ENCODE measurements at regions not wholly inside any gene's neighbourhood (a gene's known extent, or its start where the extent isn't known, plus 50 kb on each side); places are given as distances from the start of the nearest gene placed in this dataset.

DNA sequence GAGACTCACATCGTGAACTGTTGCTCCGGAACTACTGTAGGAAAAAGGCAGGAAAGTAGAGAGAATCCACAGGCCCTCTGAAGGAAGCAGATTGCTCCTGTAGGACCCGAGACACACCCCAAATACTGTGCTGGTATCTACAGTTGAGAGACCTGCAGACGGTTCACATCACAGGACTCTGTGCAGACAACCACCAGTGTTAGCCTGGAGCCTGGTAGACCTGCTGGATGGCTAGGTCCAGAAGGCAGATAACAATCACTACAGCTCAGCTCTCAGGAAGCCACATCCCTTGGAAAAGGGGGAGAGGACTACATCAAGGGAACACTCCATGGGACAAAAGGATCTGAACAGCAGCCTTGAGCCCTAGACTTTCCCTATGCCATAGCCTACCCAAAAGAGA is 311.8 kb upstream of the PRKCQ start:
- H4K20me1 ChIP-seq (ENCODE audit: insufficient read depth, poor library complexity, severe bottlenecking), result no peaks in the 10 kb centered on the region
- no peaks in the 10 kb centered on the region for H3K9me3 ChIP-seq (ENCODE audit: low read depth)
- no peak overlapping the region for H3K4me3 ChIP-seq
- no peaks in the 10 kb centered on the region for H3K27me3 ChIP-seq
- no peak for DNase-seq (ENCODE audit: low spot score)
- no peaks in the 10 kb centered on the region for H3K4me1 ChIP-seq (ENCODE audit: insufficient read depth)
- no peak overlapping the region for H3K4me2 ChIP-seq
- no peak overlapping the region for H3K27ac ChIP-seq
- no peaks in the 10 kb centered on the region for H3K36me3 ChIP-seq (replicated peaks; ENCODE audit: insufficient read depth, low read depth)
- no peak overlapping the region for H2AFZ ChIP-seq
- H3K9me2 ChIP-seq (replicated peaks; ENCODE audit: insufficient read depth), result no peaks in the 10 kb centered on the region
- 84% methylated on average over 4 of the region's 4 CpGs for WGBS (ENCODE audit: low lambda C conversion rate, missing lambda C conversion rate)
- no peaks in the 10 kb centered on the region for H3K79me2 ChIP-seq
- TF ChIP-seq EZH2phosphoT487 (IDR thresholded peaks at IDR 0.05; ENCODE audit: low read depth, severe bottlenecking, unreplicated experiment), result no peak
- TF ChIP-seq, protein P1, sequence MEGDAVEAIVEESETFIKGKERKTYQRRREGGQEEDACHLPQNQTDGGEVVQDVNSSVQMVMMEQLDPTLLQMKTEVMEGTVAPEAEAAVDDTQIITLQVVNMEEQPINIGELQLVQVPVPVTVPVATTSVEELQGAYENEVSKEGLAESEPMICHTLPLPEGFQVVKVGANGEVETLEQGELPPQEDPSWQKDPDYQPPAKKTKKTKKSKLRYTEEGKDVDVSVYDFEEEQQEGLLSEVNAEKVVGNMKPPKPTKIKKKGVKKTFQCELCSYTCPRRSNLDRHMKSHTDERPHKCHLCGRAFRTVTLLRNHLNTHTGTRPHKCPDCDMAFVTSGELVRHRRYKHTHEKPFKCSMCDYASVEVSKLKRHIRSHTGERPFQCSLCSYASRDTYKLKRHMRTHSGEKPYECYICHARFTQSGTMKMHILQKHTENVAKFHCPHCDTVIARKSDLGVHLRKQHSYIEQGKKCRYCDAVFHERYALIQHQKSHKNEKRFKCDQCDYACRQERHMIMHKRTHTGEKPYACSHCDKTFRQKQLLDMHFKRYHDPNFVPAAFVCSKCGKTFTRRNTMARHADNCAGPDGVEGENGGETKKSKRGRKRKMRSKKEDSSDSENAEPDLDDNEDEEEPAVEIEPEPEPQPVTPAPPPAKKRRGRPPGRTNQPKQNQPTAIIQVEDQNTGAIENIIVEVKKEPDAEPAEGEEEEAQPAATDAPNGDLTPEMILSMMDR (IDR thresholded peaks at IDR 0.05; ENCODE audit: poor library complexity), result no peak
- no peak for TF ChIP-seq EZH2 (IDR thresholded peaks at IDR 0.05; ENCODE audit: borderline replicate concordance)

DNA sequence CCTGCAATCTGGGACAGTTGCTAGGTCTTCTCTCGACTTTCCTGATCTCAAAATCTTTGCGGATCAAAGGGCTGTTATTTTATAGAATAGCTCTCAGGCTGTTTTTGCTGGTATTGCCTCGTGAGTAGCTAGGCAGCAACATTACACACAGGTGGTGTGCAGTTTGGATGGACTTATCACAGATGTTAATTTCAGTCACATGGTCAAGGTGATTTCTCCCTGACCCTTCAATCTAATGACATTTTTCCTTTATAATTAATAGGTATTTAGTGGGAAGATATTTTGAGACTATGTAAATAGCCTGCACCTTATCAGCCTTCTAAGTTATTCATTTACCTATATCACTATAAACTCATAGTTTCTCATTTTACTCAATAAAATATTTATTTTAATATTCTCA is 309.6 kb upstream of the PRKCQ start:
- Histone ChIP-seq H3K4me1 (ENCODE audit: insufficient read depth) (no peaks in the 10 kb centered on the region), H3K9me3 (ENCODE audit: low read depth) (no peaks in the 10 kb centered on the region), H2AFZ (no peak overlapping the region), H3K27ac (no peak overlapping the region), H3K27me3 (no peaks in the 10 kb centered on the region), H3K79me2 (no peaks in the 10 kb centered on the region), H3K36me3 (replicated peaks; ENCODE audit: insufficient read depth, low read depth) (no peaks in the 10 kb centered on the region), H4K20me1 (ENCODE audit: insufficient read depth, poor library complexity, severe bottlenecking) (no peaks in the 10 kb centered on the region), H3K4me3 (no peak overlapping the region), H3K4me2 (no peak overlapping the region), H3K9me2 (replicated peaks; ENCODE audit: insufficient read depth) (no peaks in the 10 kb centered on the region)
- WGBS (ENCODE audit: low lambda C conversion rate, missing lambda C conversion rate), result 62% methylated on average over 3 of the region's 3 CpGs
- TF ChIP-seq EZH2 (IDR thresholded peaks at IDR 0.05; ENCODE audit: borderline replicate concordance) (no peak), EZH2phosphoT487 (IDR thresholded peaks at IDR 0.05; ENCODE audit: low read depth, severe bottlenecking, unreplicated experiment) (no peak)
- TF ChIP-seq, protein P1 (IDR thresholded peaks at IDR 0.05; ENCODE audit: poor library complexity), result no peak
- no peak for DNase-seq (ENCODE audit: low spot score)

DNA sequence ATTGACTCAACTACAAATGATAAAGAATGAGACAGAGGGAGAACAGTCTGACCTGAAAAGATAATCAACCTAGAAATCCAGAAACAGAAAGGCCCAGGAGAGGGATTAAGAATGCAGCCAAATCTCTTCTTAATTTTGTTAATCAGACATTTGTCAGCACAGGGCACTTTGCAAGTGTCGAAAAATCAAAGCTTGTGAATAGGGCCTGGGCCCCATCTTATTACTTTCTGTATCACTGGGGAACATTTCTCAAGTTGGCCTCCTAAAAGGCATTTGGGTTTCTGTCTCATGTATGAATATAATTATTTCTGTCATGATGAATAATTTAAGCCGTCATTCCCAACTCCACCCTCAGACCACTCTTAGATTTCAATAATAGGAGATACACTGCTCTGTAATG is 308.4 kb upstream of the PRKCQ start:
- H2AFZ ChIP-seq, result no peak overlapping the region
- H3K27ac ChIP-seq, result no peak overlapping the region
- WGBS (ENCODE audit: low lambda C conversion rate, missing lambda C conversion rate), result 95% methylated on average over 2 of the region's 2 CpGs
- H3K4me1 ChIP-seq (ENCODE audit: insufficient read depth), result no peaks in the 10 kb centered on the region
- TF ChIP-seq, protein P1 (IDR thresholded peaks at IDR 0.05; ENCODE audit: poor library complexity), result no peak
- TF ChIP-seq EZH2phosphoT487 (IDR thresholded peaks at IDR 0.05; ENCODE audit: low read depth, severe bottlenecking, unreplicated experiment) (no peak), EZH2 (IDR thresholded peaks at IDR 0.05; ENCODE audit: borderline replicate concordance) (no peak)
- H4K20me1 ChIP-seq (ENCODE audit: insufficient read depth, poor library complexity, severe bottlenecking), result no peaks in the 10 kb centered on the region
- H3K9me2 ChIP-seq (replicated peaks; ENCODE audit: insufficient read depth), result no peaks in the 10 kb centered on the region
- no peaks in the 10 kb centered on the region for H3K36me3 ChIP-seq (replicated peaks; ENCODE audit: insufficient read depth, low read depth)
- H3K9me3 ChIP-seq (ENCODE audit: low read depth), result no peaks in the 10 kb centered on the region
- H3K27me3 ChIP-seq, result no peaks in the 10 kb centered on the region
- H3K4me3 ChIP-seq, result no peak overlapping the region
- no peaks in the 10 kb centered on the region for H3K79me2 ChIP-seq
- no peak for DNase-seq (ENCODE audit: low spot score)
- no peak overlapping the region for H3K4me2 ChIP-seq

DNA sequence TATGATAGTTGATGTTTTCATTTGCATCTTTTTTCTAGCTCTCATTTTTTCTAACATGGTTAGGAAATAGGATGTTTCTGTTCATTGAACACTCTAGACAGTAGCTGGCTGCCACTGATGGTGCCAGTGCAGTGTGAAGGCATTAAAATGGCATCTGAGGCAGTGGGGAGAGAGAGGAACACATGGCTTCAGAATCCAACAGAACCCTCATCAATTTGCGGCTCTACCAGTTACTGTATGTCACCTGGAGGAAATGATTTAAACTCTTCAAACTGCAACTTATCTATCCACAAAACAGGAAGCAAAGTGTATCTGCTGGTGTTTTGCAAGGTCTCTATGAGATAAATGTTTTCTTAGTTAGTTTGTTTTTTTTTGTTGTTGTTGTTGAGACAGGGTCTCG is 305.2 kb upstream of the PRKCQ start:
- WGBS (ENCODE audit: low lambda C conversion rate, missing lambda C conversion rate), result 94% methylated on average over 2 of the region's 2 CpGs
- H4K20me1 ChIP-seq (ENCODE audit: insufficient read depth, poor library complexity, severe bottlenecking), result no peaks in the 10 kb centered on the region
- H3K9me2 ChIP-seq (replicated peaks; ENCODE audit: insufficient read depth), result no peaks in the 10 kb centered on the region
- no peaks in the 10 kb centered on the region for H3K4me1 ChIP-seq (ENCODE audit: insufficient read depth)
- H2AFZ ChIP-seq, result no peak overlapping the region
- H3K4me2 ChIP-seq, result no peak overlapping the region
- H3K36me3 ChIP-seq (replicated peaks; ENCODE audit: insufficient read depth, low read depth), result no peaks in the 10 kb centered on the region
- H3K27ac ChIP-seq, result no peak overlapping the region
- TF ChIP-seq, protein P1 (IDR thresholded peaks at IDR 0.05; ENCODE audit: poor library complexity), result no peak
- TF ChIP-seq EZH2phosphoT487 (IDR thresholded peaks at IDR 0.05; ENCODE audit: low read depth, severe bottlenecking, unreplicated experiment) (no peak), EZH2 (IDR thresholded peaks at IDR 0.05; ENCODE audit: borderline replicate concordance) (no peak)
- no peaks in the 10 kb centered on the region for H3K9me3 ChIP-seq (ENCODE audit: low read depth)
- H3K4me3 ChIP-seq, result no peak overlapping the region
- no peaks in the 10 kb centered on the region for H3K27me3 ChIP-seq
- no peaks in the 10 kb centered on the region for H3K79me2 ChIP-seq
- DNase-seq (ENCODE audit: low spot score), result no peak
